Endothelial cell of umbilical vein (primary cell): ENCODE measurements at regions not wholly inside any gene's neighbourhood (a gene's known extent, or its start where the extent isn't known, plus 50 kb on each side); places are given as distances from the start of the nearest gene placed in this dataset.

Source experiments
- EZH2 ChIP-seq: IDR thresholded peaks from 2 replicates; pipeline ENCODE4 v1.6.1; 2012; ENCODE audit warnings: borderline replicate concordance, low read depth, mild to moderate bottlenecking, moderate library complexity, low read length, inconsistent platforms; ENCODE audit not compliant: severe bottlenecking
- MYC ChIP-seq: IDR thresholded peaks from one replicate; pipeline ENCODE4 v1.6.1; 2011; ENCODE audit warnings: mild to moderate bottlenecking, low read depth, low read length
- POLR2A ChIP-seq: IDR thresholded peaks from 2 replicates; pipeline ENCODE4 v1.6.1; 2012; ENCODE audit warnings: low read depth, mild to moderate bottlenecking, control low read depth, low read length
- POLR2AphosphoS5 ChIP-seq: IDR thresholded peaks from 2 replicates; pipeline ENCODE4 v1.6.1; 2012; ENCODE audit warnings: low read depth, mild to moderate bottlenecking, control low read depth, low read length, moderate library complexity; ENCODE audit not compliant: insufficient read depth
- TF ChIP-seq, protein P1 (sequence below), 2 donors: IDR thresholded peaks; 1 replicate in 1 of 2; 2 replicates in 1 of 2; pipeline ENCODE4 v1.5.1; 2011; ENCODE audit warnings: low read length in 2 of 2, mild to moderate bottlenecking in 2 of 2, moderate library complexity in 2 of 2, control low read depth in 1 of 2, inconsistent platforms in 1 of 2, low read depth in 1 of 2; ENCODE audit not compliant: insufficient read depth in 1 of 2; ENCODE audit errors: extremely low read depth in 1 of 2
- TF ChIP-seq, protein P2 (sequence below): IDR thresholded peaks from 2 replicates; pipeline ENCODE4 v1.6.1; 2011; ENCODE audit not compliant: insufficient read depth, insufficient read length

DNA sequence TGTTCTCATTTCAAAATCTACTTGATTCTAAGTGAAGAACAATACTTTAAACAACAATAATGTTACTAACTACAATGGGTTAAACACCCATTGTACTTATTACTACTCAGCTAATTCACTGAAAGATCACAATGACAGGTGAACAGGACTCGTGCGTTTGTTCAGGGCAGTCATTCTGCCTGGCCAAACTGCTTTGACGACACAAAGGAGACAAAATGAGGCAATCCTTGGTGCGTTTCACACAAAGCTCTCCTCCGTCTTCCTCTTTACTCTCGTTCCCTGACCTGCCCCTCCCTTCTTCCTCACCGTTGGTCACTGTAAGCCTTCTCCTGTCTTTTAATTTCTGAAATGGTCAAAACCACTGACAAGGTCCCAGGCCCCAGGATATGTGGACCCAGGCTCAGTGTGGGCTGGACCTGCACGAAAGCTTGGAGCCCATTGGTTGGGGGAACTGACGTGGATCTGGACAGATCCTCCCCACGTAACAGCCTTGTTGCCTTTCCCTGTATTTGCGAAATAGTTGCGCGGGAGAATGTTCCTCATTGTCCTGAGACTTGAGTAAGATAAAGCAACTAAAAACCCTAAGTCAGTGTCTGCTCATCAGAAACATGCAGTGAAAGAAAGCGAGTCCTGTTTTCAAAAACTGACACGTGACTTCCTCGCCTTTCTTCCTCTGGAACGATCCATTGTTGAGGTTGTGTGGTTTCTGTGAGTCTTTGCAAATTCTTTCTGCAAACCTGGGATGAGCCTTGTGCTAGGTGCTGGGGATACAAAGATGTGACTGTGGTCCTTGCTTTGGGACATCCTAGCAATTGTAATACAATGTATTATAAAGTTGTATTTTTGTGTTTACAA is 147.1 kb upstream of the RGMA start:
- TF ChIP-seq, protein P1, sequence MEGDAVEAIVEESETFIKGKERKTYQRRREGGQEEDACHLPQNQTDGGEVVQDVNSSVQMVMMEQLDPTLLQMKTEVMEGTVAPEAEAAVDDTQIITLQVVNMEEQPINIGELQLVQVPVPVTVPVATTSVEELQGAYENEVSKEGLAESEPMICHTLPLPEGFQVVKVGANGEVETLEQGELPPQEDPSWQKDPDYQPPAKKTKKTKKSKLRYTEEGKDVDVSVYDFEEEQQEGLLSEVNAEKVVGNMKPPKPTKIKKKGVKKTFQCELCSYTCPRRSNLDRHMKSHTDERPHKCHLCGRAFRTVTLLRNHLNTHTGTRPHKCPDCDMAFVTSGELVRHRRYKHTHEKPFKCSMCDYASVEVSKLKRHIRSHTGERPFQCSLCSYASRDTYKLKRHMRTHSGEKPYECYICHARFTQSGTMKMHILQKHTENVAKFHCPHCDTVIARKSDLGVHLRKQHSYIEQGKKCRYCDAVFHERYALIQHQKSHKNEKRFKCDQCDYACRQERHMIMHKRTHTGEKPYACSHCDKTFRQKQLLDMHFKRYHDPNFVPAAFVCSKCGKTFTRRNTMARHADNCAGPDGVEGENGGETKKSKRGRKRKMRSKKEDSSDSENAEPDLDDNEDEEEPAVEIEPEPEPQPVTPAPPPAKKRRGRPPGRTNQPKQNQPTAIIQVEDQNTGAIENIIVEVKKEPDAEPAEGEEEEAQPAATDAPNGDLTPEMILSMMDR (IDR thresholded peaks at IDR 0.05; ENCODE audit: extremely low read depth in 1 of 2, insufficient read depth in 1 of 2, low read depth in 1 of 2, low read length in 2 of 2) = no peak
- TF ChIP-seq POLR2AphosphoS5 (no peak), POLR2A (no peak), EZH2 (no peak), MYC (no peak)
- TF ChIP-seq, protein P2, sequence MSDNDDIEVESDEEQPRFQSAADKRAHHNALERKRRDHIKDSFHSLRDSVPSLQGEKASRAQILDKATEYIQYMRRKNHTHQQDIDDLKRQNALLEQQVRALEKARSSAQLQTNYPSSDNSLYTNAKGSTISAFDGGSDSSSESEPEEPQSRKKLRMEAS = no peak
